ENCODE measurements at regions not wholly inside any gene's neighbourhood (a gene's known extent, or its start where the extent isn't known, plus 50 kb on each side); places are given as distances from the start of the nearest gene placed in this dataset.

- H3K27ac ChIP-seq, result no peak overlapping the region
- DNase-seq, result no peak
- TF ChIP-seq POLR2AphosphoS5 (IDR thresholded peaks at IDR 0.05), result no peak
- H3K36me3 ChIP-seq, result no peaks in the 10 kb centered on the region
- H3K27me3 ChIP-seq (replicated peaks in 1 of 7), result no peaks in the 10 kb centered on the region
- intact Hi-C loops (cut with DNase I; ENCODE audit: low total_unique reads), result no loop called here
- no peak overlapping the region for H3K4me3 ChIP-seq
- H3K4me1 ChIP-seq, result no peaks in the 10 kb centered on the region
- 34 to 55% (median 50%) methylated on average over 1 of the region's 1 CpG for WGBS, 5 donors
- peaks cover 5 to 30% (median 26%) of the 10 kb centered on the region in 8 donors for H3K9me3 ChIP-seq
Measured at GRCh38 chr5:118653872-118654271, 334.5 kb downstream of the DTWD2 start.

DNA sequence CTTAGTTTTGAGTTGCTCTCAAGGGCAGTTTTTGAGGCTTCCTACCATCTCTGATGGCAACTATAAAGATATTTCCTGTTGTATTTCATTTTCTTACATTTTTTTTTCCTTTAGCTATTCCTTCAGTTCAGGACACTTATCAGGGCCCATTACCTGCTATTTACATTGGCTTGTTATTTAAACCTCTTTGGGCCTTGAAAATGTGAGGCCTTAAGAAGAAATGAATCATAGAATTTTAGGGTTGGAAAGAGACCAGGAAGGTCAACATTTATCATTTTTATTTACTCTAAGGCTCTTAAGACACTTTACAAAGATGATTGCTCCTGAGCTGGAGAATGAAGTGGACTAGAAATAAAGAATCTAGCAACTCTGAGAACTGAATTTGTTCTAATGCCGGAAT is 335.2 kb downstream of the DTWD2 start:
- Histone ChIP-seq H3K27ac (no peak overlapping the region), H3K9me3 (peaks cover 5 to 23% (median 19%) of the 10 kb centered on the region in 8 donors), H3K36me3 (no peaks in the 10 kb centered on the region), H3K4me1 (no peaks in the 10 kb centered on the region), H3K4me3 (no peak overlapping the region), H3K27me3 (replicated peaks in 1 of 7) (no peaks in the 10 kb centered on the region)
- intact Hi-C loops (cut with DNase I; ENCODE audit: low total_unique reads), result no loop called here
- TF ChIP-seq POLR2AphosphoS5 (IDR thresholded peaks at IDR 0.05) (no peak), POLR2A (IDR thresholded peaks at IDR 0.05) (no peak), CTCF (IDR thresholded peaks at IDR 0.05 in 8 of 11, conservative IDR thresholded peaks at IDR 0.05 in 3 of 11) (no peak)
- DNase-seq, result no peak
- WGBS, 5 donors, result 84 to 100% (median 95%) methylated on average over 1 of the region's 1 CpG

- 77 to 90% (median 79%) methylated on average over 3 of the region's 3 CpGs for WGBS, 5 donors
- Histone ChIP-seq H3K9me3 (peaks cover 0 to 2% (median 0%) of the 10 kb centered on the region in 8 donors), H3K4me1 (no peaks in the 10 kb centered on the region), H3K4me3 (no peak overlapping the region), H3K36me3 (no peaks in the 10 kb centered on the region), H3K27me3 (replicated peaks in 1 of 7) (no peaks in the 10 kb centered on the region), H3K27ac (no peak overlapping the region)
- DNase-seq, result no peak
- intact Hi-C loops (cut with DNase I; ENCODE audit: low total_unique reads), result no loop called here
- no peak for TF ChIP-seq POLR2AphosphoS5 (IDR thresholded peaks at IDR 0.05)
- TF ChIP-seq CTCF (IDR thresholded peaks at IDR 0.05 in 8 of 11, conservative IDR thresholded peaks at IDR 0.05 in 3 of 11), result no peak
- no peak for TF ChIP-seq POLR2A (IDR thresholded peaks at IDR 0.05)
Measured at GRCh38 chr5:118651002-118651401, 337.3 kb downstream of the DTWD2 start.

GRCh38 chr5:118647587-118647986 is 340.8 kb downstream of the DTWD2 start:
- 59 to 72% (median 65%) methylated on average over 7 of the region's 7 CpGs for WGBS, 5 donors
- H3K36me3 ChIP-seq, result no peaks in the 10 kb centered on the region
- intact Hi-C loops (cut with DNase I; ENCODE audit: low total_unique reads), result no loop called here

More at GRCh38 chr5:118647587-118647986, 340.8 kb downstream of the DTWD2 start:
- DNase-seq, result no peak
- Histone ChIP-seq H3K27me3 (replicated peaks in 1 of 7) (no peaks in the 10 kb centered on the region), H3K9me3 (peaks cover 0 to 9% (median 0%) of the 10 kb centered on the region in 8 donors), H3K27ac (no peak overlapping the region), H3K4me3 (no peak overlapping the region), H3K4me1 (no peaks in the 10 kb centered on the region)
- no peak for TF ChIP-seq CTCF (IDR thresholded peaks at IDR 0.05 in 8 of 11, conservative IDR thresholded peaks at IDR 0.05 in 3 of 11)
- TF ChIP-seq POLR2AphosphoS5 (IDR thresholded peaks at IDR 0.05), result no peak

All from spleen (tissue), 11 donors.